SK-N-SH (cell line): ENCODE measurements at regions not wholly inside any gene's neighbourhood (a gene's known extent, or its start where the extent isn't known, plus 50 kb on each side); places are given as distances from the start of the nearest gene placed in this dataset.

Experiments
- CTCF ChIA-PET: fragments of 300-600, 350-600 bp; formaldehyde crosslinking; extraction: SDS; loops from one replicate; lab custom pipeline; 2021; lab: Yijun Ruan, JAX
- POLR2A ChIA-PET: fragments of 350-600 bp; sonication (Branson Sonifier 250); formaldehyde crosslinking; extraction: SDS; loops from one replicate; lab custom pipeline; 2020; ENCODE audit warnings: antibody characterized with exemption, inconsistent platforms; lab: Yijun Ruan, JAX
- DNase-seq: peaks from one replicate; pipeline ENCODE4 v3.0.0; 2012
- H2AFZ ChIP-seq: fragments of 200-600 bp; sonication (generic); 2 replicates; pipeline ENCODE4 v1.8.1; 2016; ENCODE audit warnings: antibody characterized with exemption, mild to moderate bottlenecking, low read depth
- H3F3A ChIP-seq: fragments of 200-600 bp; sonication (generic); replicated peaks from 2 replicates; pipeline ENCODE3; 2016; ENCODE audit warnings: antibody characterized with exemption, mild to moderate bottlenecking; ENCODE audit not compliant: insufficient read depth
- H3K27ac ChIP-seq, 2 experiments: fragments of 200-500 bp in 1 of 2; fragments of 200-600 bp in 1 of 2; sonication (Bioruptor generic) in 1 of 2; sonication (generic), shearing (Covaris generic) in 1 of 2; 2 replicates each; pipeline versions ENCODE4 v1.5.1 to v1.6.1; 2014 to 2016; ENCODE audit warnings: low read depth in 2 of 2, inconsistent platforms in 1 of 2, low read length in 1 of 2, mild to moderate bottlenecking in 1 of 2, mixed read lengths in 1 of 2
- H3K27me3 ChIP-seq: fragments of 200-600 bp; sonication (generic), shearing (Covaris generic); 2 replicates; pipeline ENCODE4 v1.6.1; 2016; ENCODE audit warnings: mixed run types; ENCODE audit not compliant: insufficient read depth
- H3K36me3 ChIP-seq, 2 experiments: fragments of 200-500 bp in 1 of 2; fragments of 200-600 bp in 1 of 2; sonication (Bioruptor generic) in 1 of 2; sonication (generic) in 1 of 2; replicated peaks in 1 of 2; 2 replicates each; pipeline versions ENCODE3 to v1.5.1; 2014 to 2016; ENCODE audit warnings: low read length in 1 of 2, mild to moderate bottlenecking in 1 of 2; ENCODE audit not compliant: insufficient read depth in 2 of 2, control insufficient read depth in 1 of 2
- H3K4me1 ChIP-seq, 2 experiments: fragments of 200-500 bp in 1 of 2; fragments of 200-600 bp in 1 of 2; sonication (Bioruptor generic) in 1 of 2; sonication (generic), shearing (Covaris generic) in 1 of 2; 2 replicates each; pipeline versions ENCODE4 v1.5.1 to v1.6.1; 2014 to 2016; ENCODE audit warnings: low read depth in 1 of 2, low read length in 1 of 2, mixed run types in 1 of 2; ENCODE audit not compliant: insufficient read depth in 2 of 2, control insufficient read depth in 1 of 2
- H3K4me2 ChIP-seq: fragments of 200-600 bp; sonication (generic), shearing (Covaris generic); 2 replicates; pipeline ENCODE4 v1.6.1; 2017; ENCODE audit warnings: mixed run types
- H3K4me3 ChIP-seq, 2 experiments: fragments of 200-500 bp in 1 of 2; fragments of 200-600 bp in 1 of 2; sonication (Bioruptor generic) in 1 of 2; sonication (generic), shearing (Covaris generic) in 1 of 2; 2 replicates each; pipeline versions ENCODE4 v1.5.1 to v1.8.1; 2014 to 2016; ENCODE audit warnings: low read depth in 2 of 2, inconsistent platforms in 1 of 2, low read length in 1 of 2, mild to moderate bottlenecking in 1 of 2, mixed read lengths in 1 of 2, moderate library complexity in 1 of 2
- H3K79me2 ChIP-seq: fragments of 200-600 bp; sonication (generic); 2 replicates; pipeline ENCODE4 v1.8.1; 2017; ENCODE audit warnings: mild to moderate bottlenecking; ENCODE audit not compliant: insufficient read depth
- H3K9ac ChIP-seq: fragments of 200-600 bp; sonication (generic); 2 replicates; pipeline ENCODE4 v1.6.1; 2017; ENCODE audit warnings: mixed run types
- H3K9me2 ChIP-seq: fragments of 200-600 bp; sonication (generic); 2 replicates; pipeline ENCODE4 v1.6.1; 2017; ENCODE audit warnings: mixed run types
- H3K9me3 ChIP-seq: fragments of 200-600 bp; sonication (generic); 2 replicates; pipeline ENCODE4 v1.6.1; 2017; ENCODE audit warnings: mixed run types, mild to moderate bottlenecking, moderate library complexity
- H4K20me1 ChIP-seq: fragments of 200-600 bp; sonication (generic); 2 replicates; pipeline ENCODE4 v1.6.1; 2017; ENCODE audit warnings: mild to moderate bottlenecking, mixed run types; ENCODE audit not compliant: insufficient read depth
- ELF1 ChIP-seq: IDR thresholded peaks from 2 replicates; pipeline ENCODE4 v1.4.0; 2012
- EP300 ChIP-seq, 2 experiments: IDR thresholded peaks; 2 replicates each; pipeline versions ENCODE4 v1.4.0 to v1.6.1; 2012; ENCODE audit warnings: borderline replicate concordance in 1 of 2, low read depth in 1 of 2, low read length in 1 of 2
- EZH2phosphoT487 ChIP-seq: fragments of 200-600 bp; sonication (generic); IDR thresholded peaks from 2 replicates; pipeline ENCODE4 v1.6.1; 2017; ENCODE audit warnings: low read depth, mixed run types, mild to moderate bottlenecking, antibody characterized with exemption, moderate library complexity, borderline replicate concordance
- FOXM1 ChIP-seq: IDR thresholded peaks from 2 replicates; pipeline ENCODE4 v1.4.0; 2012; ENCODE audit warnings: low read depth, mild to moderate bottlenecking
- GATA2 ChIP-seq: sonication (generic); formaldehyde crosslinking; IDR thresholded peaks from 2 replicates; pipeline ENCODE4 v1.5.0; 2020; ENCODE audit warnings: mild to moderate bottlenecking, missing genetic modification reagents
- IRF3 ChIP-seq: fragments of 150-350 bp; IDR thresholded peaks from 2 replicates; pipeline ENCODE4 v1.6.1; 2016; ENCODE audit warnings: mild to moderate bottlenecking, low read depth, low read length
- JUND ChIP-seq: IDR thresholded peaks from 2 replicates; pipeline ENCODE4 v1.4.0; 2012
- NFIC ChIP-seq: IDR thresholded peaks from 2 replicates; pipeline ENCODE4 v1.4.0; 2012; ENCODE audit warnings: borderline replicate concordance
- PBX3 ChIP-seq: IDR thresholded peaks from 2 replicates; pipeline ENCODE4; 2012
- RCOR1 ChIP-seq: fragments of 150-350 bp; IDR thresholded peaks from 2 replicates; pipeline ENCODE4 v1.6.1; 2017; ENCODE audit warnings: antibody characterized with exemption, low read length
- REST ChIP-seq: IDR thresholded peaks from 2 replicates; pipeline ENCODE4 v1.6.1; 2012; ENCODE audit warnings: mild to moderate bottlenecking, low read depth, low read length, moderate library complexity
- RFX5 ChIP-seq: IDR thresholded peaks from 2 replicates; pipeline ENCODE4 v1.6.1; 2012; ENCODE audit warnings: mild to moderate bottlenecking, improper control_type of control experiment, low read length
- USF2 ChIP-seq: fragments of 150-350 bp; IDR thresholded peaks from 2 replicates; pipeline ENCODE4 v1.6.1; 2017; ENCODE audit warnings: antibody characterized with exemption, low read length, low read depth, borderline replicate concordance
- YY1 ChIP-seq: IDR thresholded peaks from 2 replicates; pipeline ENCODE4 v1.4.0; 2012; ENCODE audit warnings: low read depth, mild to moderate bottlenecking
- ZBTB33 ChIP-seq: IDR thresholded peaks from 2 replicates; pipeline ENCODE4 v1.4.0; 2012; ENCODE audit warnings: low read depth, borderline replicate concordance
- WGBS: methylation state at CpG from one replicate; pipeline ENCODE4 v1.1.6; 2017; ENCODE audit warnings: low lambda C conversion rate; 5-methylcytosine and 5-hydroxymethylcytosine counted together

- Histone ChIP-seq H3K27ac (no peak overlapping the region), H3K9me2 (no peaks in the 10 kb centered on the region), H3F3A (no peaks in the 10 kb centered on the region), H3K27me3 (no peaks in the 10 kb centered on the region; the same call in 1 of the 2 replicates), H3K4me2 (no peak overlapping the region), H3K4me3 (no peak overlapping the region), H3K79me2 (no peaks in the 10 kb centered on the region), H4K20me1 (no peaks in the 10 kb centered on the region), H3K9me3 (no peaks in the 10 kb centered on the region), H3K9ac (no peak overlapping the region), H2AFZ (no peak overlapping the region), H3K36me3 (no peaks in the 10 kb centered on the region), H3K4me1 (no peaks in the 10 kb centered on the region)
- ChIA-PET POLR2A (no interaction called here), CTCF (no interaction called here)
- no peak for DNase-seq
- 2% methylated on average over 5 of the region's 5 CpGs for WGBS
- TF ChIP-seq PBX3 (no peak), ELF1 (no peak), EP300 (IDR thresholded peaks at IDR 0.05; ENCODE audit: borderline replicate concordance in 1 of 2, low read depth in 1 of 2, low read length in 1 of 2) (no peak), REST (no peak), IRF3 (no peak), USF2 (no peak), EZH2phosphoT487 (no peak), NFIC (no peak), JUND (no peak), ZBTB33 (no peak), RCOR1 (no peak), GATA2 (no peak), FOXM1 (no peak), YY1 (no peak), RFX5 (no peak)
Measured at GRCh38 chr5:4730279-4730678, 409.9 kb upstream of the ADAMTS16 start.
